ENCODE measurements at regions not wholly inside any gene's neighbourhood (a gene's known extent, or its start where the extent isn't known, plus 50 kb on each side); places are given as distances from the start of the nearest gene placed in this dataset.
"Not testable (repeated sequence)": the region's sequence is repeated elsewhere in the genome, so short reads cannot be mapped to it uniquely, and the experiment has no call there.

- no peak for DNase-seq
Measured at GRCh38 chr19:27890206-27890605, 1322.7 kb downstream of the UQCRFS1 start.

DNA sequence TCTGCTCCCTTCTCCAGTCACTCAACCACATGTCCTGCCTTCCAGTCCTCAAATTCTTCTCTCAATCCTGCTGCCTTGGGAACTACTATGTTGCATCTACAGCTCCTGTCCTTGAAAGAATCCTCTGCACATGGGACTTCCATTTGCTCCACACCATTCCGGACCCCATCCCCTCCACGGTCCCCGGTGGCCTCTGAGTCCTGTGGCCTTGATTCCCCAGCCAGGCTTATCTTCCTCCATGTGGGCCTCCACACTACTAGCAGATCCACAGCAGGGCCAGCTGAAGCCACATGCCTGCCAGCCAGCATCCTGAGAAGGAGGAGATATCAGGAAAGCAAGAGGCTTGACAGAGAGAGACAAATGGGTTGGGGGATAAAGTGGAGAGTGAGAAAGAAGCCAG lies 1323.8 kb downstream of the UQCRFS1 start:
- DNase-seq: no peak

DNA sequence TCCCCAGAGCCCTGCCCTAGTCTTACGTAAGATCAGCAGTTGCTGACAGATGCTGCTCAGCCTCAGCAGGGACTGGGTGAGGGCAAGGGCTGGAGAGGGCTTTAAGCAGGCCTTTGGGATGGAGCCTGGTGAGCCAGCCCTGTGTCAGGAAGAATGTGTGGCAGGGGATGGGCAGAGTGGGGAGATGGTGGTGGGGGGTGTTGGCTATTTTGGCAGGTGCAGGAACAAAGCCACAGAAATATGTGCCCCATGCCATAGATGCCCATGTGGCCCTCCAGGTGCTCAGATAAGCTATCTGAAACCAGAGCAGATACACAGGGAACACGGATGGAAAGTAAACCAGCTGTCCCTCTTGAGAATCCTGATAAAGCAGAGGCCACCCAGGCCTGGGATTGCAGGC lies 1325.0 kb downstream of the UQCRFS1 start:
- no peak for DNase-seq

DNA sequence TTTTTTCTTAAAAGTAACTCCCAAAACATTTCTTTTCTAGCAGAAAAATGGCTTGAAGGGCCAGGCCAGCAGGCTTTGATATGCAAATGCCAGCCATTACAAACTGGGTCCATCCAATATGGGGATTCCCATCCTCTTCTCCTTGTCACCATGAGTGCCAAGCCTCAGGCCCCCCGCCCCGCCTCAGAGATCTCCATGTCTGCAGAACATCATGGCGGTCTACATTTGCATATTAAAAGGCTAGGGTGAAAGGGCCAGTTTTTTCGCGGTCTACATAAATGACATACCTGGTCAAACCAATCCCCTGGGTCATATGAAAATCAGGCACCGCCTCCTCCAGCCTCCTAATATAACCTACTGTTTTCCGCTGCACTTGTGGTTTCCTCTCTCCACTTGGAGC lies 1327.6 kb downstream of the UQCRFS1 start:
- DNase-seq: no peak

DNA sequence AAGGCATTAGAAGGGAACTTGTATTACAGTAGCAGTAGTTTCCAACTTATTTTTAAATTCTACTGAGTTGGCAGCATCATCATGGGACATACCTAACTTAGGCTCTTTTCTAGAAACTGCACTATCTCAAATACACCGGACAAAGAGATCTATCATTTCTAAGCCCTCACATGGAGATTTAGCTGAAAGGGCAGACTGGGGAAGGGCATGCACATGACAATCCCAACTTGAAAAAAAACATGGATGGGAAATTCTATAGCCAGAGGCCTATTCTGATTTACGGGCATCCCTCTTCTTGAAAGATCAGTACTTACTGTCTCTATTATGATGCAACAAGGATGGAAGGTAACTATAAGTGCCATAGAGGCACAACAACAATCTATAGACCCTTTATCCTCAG lies 1328.6 kb downstream of the UQCRFS1 start:
- no peak for DNase-seq

DNA sequence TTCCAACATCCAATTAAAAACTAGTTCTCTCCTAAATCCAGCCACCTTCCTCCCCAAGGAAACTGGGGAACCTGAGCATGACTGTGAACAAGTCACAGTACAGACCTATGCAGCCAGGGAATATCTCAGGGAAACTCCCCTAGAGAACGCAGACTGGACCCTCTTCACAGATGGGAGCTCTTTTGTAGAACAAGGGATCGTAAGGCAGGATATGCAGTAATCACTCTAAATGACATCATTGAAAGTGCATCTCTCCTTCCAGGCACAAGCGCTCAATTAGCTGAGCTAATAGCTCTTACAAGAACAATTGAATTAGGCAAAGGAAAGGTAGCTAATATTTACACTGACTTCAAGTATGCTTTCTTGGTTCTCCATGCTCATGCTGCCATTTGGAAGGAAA lies 1331.7 kb downstream of the UQCRFS1 start:
- no peak for DNase-seq

DNA sequence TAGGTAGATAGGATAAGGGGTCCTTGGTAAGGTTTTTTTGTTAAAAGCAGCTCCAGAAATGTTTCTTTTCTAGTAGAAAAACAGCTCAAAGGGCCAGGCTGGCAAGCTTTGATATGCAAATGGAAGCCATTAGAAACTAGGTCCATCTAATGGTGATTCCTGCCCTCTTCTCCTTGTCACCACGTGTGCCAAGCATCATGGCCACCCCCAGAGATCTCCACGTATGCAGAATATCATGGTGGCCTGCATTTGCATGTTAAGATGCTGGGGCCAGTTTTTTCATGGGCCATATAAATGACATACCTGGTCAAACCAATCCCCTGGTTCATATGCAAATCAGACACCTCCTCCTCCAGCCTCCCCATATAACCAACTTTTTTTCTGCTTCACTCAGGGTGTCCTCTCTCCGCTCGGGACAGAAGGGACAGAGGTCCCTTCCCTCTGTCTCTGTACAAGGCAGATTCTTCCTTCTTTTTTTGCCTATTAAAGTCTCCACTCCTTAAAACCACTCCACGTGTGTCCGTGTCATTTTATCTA lies 1335.9 kb downstream of the UQCRFS1 start:
- DNase-seq: no peak

DNA sequence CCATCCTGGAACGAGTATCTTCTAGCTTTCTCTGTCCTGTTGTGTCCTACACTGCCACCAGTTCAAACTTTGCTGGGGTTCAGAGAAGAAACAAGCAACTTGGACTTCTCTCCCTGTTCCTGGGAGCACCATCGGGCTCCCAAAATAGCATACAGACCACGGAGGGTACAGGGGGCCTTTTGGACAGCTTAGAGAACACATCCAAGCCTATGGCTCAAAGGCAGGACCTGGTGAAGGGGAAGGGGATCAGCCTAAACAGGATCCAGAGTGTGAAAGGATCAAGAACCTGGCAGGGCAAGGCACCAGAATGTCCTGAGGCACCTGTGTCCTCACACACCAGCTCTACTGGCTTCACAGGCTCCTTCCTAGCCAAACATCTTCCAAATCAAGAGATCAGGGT lies 1336.5 kb downstream of the UQCRFS1 start:
- DNase-seq: no peak

GRCh38 chr19:27872370-27872769 lies 1340.6 kb downstream of the UQCRFS1 start:
- no peak for DNase-seq

DNA sequence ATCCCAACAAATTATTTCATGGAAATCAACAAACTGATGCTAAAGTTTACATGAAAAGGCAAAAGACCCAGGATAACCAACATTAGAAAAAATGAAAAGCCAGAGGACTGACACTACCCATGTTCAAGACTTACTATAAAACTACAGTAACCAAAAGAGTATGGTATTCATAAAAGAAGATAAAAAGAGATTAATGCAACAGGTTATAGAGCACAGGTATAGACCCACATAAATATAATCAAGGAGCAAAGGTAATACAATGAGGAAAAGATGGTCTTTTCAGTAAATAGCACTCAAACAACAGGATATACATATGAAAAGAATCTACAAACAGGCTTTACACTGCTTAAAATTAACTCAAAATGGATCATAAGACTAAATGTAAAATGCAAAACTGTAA lies 1342.7 kb downstream of the UQCRFS1 start:
- DNase-seq: no peak

DNA sequence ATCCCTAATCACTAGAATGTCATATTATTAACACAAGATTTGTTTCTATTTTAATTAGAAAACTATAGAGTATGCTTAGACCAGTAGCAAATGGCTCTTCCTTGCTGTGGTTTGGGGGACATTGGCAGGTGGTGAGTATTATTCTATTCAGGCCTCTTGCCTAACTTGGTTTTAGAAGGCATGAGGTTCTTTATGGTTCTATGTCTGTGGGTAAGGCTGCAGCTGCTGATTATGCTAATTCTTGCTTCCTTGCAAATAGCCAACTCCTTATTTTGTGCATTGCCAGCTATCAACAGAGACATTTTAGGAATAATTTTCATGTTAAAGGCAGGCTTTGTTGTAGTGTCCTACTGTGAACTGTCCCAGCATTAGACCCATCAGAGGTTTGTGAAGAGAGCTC lies 1344.9 kb downstream of the UQCRFS1 start:
- no peak for DNase-seq

DNA sequence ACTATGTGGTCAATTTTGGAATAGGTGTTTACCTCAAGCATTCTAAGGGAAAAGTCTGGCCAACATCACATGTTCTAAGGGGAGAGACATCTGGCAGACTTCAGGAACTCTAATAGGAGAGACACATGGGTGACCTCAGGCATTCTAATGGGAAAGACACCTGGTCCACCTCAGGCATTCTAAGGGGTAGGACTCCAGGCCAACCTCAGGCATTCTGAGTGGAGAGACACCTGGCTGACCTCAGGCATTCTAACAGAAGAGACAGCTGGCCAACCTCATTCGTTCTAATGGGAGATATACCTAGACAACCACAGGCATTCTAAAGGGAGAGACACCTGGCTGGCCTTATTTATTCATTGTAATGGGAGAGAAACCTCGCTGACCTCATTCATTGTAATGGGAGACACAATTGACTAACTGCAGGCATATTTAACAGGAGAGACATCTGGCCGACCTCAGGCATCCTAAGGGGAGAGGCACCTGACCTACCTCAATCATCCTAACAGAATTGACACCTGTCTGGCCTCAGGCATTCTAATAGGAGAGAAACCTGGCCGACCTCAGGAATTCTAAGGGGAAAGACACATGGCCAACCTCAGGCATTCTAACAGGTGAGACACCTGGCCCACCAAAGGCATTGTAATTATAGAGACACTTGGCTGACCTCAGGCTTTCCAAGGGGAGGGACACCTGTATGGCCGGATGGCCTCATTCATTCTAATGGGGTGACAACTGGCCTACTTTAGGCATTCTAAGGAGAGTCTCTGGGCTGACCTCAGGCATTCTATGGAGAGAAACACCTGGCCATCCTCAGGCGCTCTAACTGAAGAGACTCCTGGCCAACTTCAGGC lies 1346.8 kb downstream of the UQCRFS1 start:
- no peak for DNase-seq

GRCh38 chr19:27861411-27861975 lies 1351.5 kb downstream of the UQCRFS1 start:
- no peak for DNase-seq

GRCh38 chr19:27860309-27860934 lies 1352.5 kb downstream of the UQCRFS1 start:
- DNase-seq: no peak

DNA sequence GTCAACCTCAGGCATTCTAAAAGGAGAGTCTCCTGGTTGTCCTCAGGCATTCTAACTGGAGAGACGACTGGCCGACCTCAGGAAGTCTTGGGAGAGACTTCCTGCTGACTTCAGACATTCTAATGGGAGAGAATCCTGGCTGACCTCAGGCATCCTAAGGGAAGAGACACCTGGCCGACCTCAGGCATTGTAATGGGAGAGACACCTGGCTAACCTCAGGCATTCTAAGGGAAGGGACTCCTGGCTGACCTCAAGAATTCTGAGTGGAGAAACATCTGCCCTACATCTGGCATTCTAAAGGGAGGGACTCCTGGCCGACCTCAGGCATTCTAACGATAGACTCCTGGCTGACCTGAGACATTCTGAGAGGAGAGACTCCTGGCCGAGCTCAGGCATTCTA lies 1353.3 kb downstream of the UQCRFS1 start:
- no peak for DNase-seq

DNA sequence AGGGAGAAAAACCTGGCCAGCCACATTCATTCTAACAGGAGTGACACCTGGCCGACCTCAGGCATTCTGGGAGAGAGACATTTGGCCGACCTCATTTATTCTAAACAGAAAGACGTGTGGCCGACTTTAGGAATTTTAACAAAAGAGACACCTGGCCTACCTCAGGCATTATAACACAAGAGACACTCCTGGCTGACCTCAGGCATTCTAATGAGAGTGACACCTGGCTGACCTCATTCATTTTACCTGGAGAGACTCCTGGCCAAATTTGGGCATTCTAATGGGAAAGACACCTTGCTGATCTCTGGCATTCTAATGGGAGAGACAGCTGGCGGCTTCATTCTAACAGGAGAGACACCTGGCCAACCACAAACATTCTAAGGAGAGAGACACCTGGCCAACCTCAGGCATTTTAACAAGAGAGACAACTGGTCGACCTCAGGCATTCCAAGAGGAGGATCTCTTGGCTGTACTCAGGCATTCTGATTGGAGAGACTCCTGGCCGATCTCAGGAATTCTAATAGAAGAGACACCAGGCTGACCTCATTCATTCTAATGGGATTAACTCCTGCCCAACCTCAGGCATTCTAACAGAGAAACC lies 1353.9 kb downstream of the UQCRFS1 start:
- DNase-seq: no peak

GRCh38 chr19:27852931-27853330 lies 1360.0 kb downstream of the UQCRFS1 start:
- DNase-seq: not testable (repeated sequence)

GRCh38 chr19:27851543-27852060 lies 1361.3 kb downstream of the UQCRFS1 start:
- no peak for DNase-seq

DNA sequence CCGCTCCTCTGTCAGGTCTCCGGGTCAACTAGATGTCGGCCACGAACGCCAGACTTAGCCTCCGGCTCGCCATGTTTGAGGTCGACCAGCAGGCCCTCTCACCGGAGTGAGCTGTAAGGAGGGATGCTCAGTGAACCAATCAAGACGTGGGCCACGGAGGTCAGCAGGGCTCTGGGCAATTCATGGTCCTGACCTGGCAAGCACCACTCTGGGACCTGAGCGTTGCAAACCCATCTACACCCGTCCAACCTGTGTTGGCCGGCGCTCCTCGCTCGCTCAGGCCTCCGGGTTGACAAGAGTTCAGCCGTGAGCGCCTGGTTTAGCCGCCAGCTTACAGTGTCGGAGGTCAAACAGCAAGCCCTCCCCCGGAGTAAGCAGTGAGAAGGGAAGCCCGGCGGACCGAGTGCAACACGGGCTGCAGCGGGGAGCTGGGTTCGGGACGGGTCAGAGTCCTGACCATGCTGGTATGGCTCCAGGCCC lies 1361.9 kb downstream of the UQCRFS1 start:
- DNase-seq: no peak

DNA sequence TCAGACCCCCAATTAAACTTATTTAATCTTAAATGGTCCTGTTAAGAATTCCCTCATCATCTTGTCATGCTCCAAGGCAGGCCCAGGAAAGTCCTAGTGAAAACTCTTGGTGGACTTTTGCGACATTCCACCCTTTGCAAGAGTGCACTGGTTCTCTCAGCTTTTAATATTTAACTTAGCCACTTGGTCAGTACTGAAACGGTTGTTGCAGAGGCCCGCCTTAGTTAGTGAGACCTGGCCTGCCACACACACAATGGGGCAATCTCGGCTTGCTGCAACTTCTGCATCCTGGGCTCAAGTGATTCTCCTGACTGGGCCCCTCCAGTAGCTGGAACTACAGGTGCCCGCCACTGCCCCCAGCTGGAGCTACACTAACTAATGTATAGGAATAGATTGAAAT lies 1366.0 kb downstream of the UQCRFS1 start:
- no peak for DNase-seq

GRCh38 chr19:27844261-27844660 lies 1368.7 kb downstream of the UQCRFS1 start:
- DNase-seq: no peak

DNA sequence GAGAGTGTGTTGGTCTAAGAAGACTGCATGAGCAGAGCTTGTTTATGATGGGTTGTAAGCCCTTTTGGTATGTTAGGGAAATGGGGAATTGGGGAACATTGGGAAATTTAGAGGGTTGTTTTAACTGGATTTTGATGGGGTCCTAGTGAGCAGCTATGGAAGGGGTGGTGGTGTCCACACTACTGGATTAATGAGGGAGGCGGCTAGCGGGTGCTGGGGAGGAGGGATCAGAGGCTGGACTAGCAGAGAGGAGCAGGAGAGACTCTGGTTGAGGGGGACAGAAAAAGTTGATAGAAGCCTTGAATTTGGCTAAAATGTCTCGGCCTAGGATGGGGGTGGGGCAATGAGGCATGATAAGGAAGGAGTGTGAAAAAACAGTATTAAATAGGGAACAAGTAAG lies 1369.1 kb downstream of the UQCRFS1 start:
- no peak for DNase-seq

GRCh38 chr19:27833031-27833430 lies 1379.9 kb downstream of the UQCRFS1 start:
- DNase-seq: no peak
